IPS-18a (cell line): ENCODE measurements at regions not wholly inside any gene's neighbourhood (a gene's known extent, or its start where the extent isn't known, plus 50 kb on each side); places are given as distances from the start of the nearest gene placed in this dataset.
"Not testable (repeated sequence)": the region's sequence is repeated elsewhere in the genome, so short reads cannot be mapped to it uniquely, and the experiment has no call there.

Source experiments
- H3K27ac ChIP-seq: one replicate; pipeline ENCODE4 v1.5.1; 2013; ENCODE audit warnings: low read length
- H3K27me3 ChIP-seq: one replicate; pipeline ENCODE4 v1.6.1; 2013; ENCODE audit warnings: mild to moderate bottlenecking, low read length; ENCODE audit not compliant: control insufficient read depth, insufficient read depth
- H3K36me3 ChIP-seq: one replicate; pipeline ENCODE4 v1.6.1; 2013; ENCODE audit warnings: low read depth, low read length; ENCODE audit not compliant: control insufficient read depth
- H3K4me1 ChIP-seq: one replicate; pipeline ENCODE4 v1.6.1; 2013; ENCODE audit warnings: low read depth, low read length; ENCODE audit not compliant: control insufficient read depth
- H3K4me3 ChIP-seq: one replicate; pipeline ENCODE4 v1.5.1; 2013; ENCODE audit warnings: low read length
- H3K9ac ChIP-seq: one replicate; pipeline ENCODE4 v1.6.1; 2013; ENCODE audit warnings: mild to moderate bottlenecking, low read length, moderate library complexity
- H3K9me3 ChIP-seq: one replicate; pipeline ENCODE4 v1.6.1; 2013; ENCODE audit warnings: low read depth, low read length; ENCODE audit not compliant: control insufficient read depth

DNA sequence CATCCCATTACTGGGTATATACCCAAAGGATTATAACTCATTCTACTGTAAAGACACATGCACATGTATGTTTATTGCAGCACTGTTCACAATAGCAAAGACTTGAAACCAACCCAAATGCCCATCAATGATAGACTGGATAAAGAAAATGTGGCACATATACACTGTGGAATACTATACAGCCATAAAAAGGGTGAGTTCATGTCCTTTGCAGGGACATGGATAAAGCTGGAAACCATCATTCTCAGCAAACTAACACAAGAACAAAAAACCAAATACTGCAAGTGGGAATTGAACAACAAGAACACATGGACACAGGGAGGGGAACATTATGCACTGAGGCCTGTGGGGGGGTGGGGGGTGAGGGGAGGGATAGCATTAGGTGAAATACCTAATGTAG, 1155.9 kb downstream of the UQCRFS1 start:
- not testable (repeated sequence) for H3K36me3 ChIP-seq, H3K27ac ChIP-seq, H3K4me3 ChIP-seq, H3K27me3 ChIP-seq, H3K9me3 ChIP-seq, H3K4me1 ChIP-seq, H3K9ac ChIP-seq

DNA sequence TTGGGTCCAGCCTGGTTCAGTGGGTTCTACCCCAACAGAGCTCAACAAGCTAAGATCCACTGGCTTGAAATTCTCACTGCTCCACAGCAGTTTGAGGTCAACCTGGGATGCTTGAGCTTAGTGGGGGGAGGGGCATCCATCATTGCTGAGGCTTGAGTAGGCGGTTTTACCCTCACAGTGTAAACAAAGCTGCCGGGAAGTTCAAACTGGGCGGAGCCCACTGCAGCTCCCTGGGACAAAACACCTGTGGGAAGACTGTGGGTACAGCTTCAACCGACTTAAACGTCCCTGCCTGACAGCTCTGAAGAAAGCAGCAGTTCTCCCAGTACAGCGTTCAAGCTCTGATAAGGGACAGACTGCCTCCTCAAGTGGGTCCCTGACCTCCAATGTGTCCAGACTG, 1161.9 kb downstream of the UQCRFS1 start:
- Histone ChIP-seq H3K36me3 (no peaks in the 10 kb centered on the region), H3K9me3 (no peaks in the 10 kb centered on the region), H3K27me3 (no peaks in the 10 kb centered on the region), H3K9ac (no peak overlapping the region), H3K4me1 (no peaks in the 10 kb centered on the region), H3K4me3 (no peak overlapping the region), H3K27ac (no peak overlapping the region)

- Histone ChIP-seq H3K9me3 (no peaks in the 10 kb centered on the region), H3K27me3 (no peaks in the 10 kb centered on the region), H3K9ac (no peak overlapping the region), H3K4me3 (no peak overlapping the region), H3K4me1 (no peaks in the 10 kb centered on the region), H3K36me3 (no peaks in the 10 kb centered on the region), H3K27ac (no peak overlapping the region)
Observed at GRCh38 chr19:28049875-28050274, 1163.1 kb downstream of the UQCRFS1 start.

GRCh38 chr19:28046932-28047331, 1166.0 kb downstream of the UQCRFS1 start:
- H3K9ac ChIP-seq, result no peak overlapping the region
- no peaks in the 10 kb centered on the region for H3K36me3 ChIP-seq
- H3K27me3 ChIP-seq, result no peaks in the 10 kb centered on the region
- H3K27ac ChIP-seq, result no peak overlapping the region
- no peaks in the 10 kb centered on the region for H3K4me1 ChIP-seq
- H3K4me3 ChIP-seq, result no peak overlapping the region
- no peaks in the 10 kb centered on the region for H3K9me3 ChIP-seq

- no peaks in the 10 kb centered on the region for H3K4me1 ChIP-seq
- H3K9me3 ChIP-seq, result no peaks in the 10 kb centered on the region
- H3K4me3 ChIP-seq, result no peak overlapping the region
- no peak overlapping the region for H3K27ac ChIP-seq
- H3K27me3 ChIP-seq, result no peaks in the 10 kb centered on the region
- H3K36me3 ChIP-seq, result no peaks in the 10 kb centered on the region
- no peak overlapping the region for H3K9ac ChIP-seq
Observed at GRCh38 chr19:28045621-28046020, 1167.3 kb downstream of the UQCRFS1 start.

- H3K9me3 ChIP-seq, result no peaks in the 10 kb centered on the region
- H3K9ac ChIP-seq, result no peak overlapping the region
- H3K4me1 ChIP-seq, result no peaks in the 10 kb centered on the region
- H3K27me3 ChIP-seq, result no peaks in the 10 kb centered on the region
- no peak overlapping the region for H3K4me3 ChIP-seq
- H3K27ac ChIP-seq, result no peak overlapping the region
- no peaks in the 10 kb centered on the region for H3K36me3 ChIP-seq
Observed at GRCh38 chr19:28044477-28044876, 1168.5 kb downstream of the UQCRFS1 start.

DNA sequence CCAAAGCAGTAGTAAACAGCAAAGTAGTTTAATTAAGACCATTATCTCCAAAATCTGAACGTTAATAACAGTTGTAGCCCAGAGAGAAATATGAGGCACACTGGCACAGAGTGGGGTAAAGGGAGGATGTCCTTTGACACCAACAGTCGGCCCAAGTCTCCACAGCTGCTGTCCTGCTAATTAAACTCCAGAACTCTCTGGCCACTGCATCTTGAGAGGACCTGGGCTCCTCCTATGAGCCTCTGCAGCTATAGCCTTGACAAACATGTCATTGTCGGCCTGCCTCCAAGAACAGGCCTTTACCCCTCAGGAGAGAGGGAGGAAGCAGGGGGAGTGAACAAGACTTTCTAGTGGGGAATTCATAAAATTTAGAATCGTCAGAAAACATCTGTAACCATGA, 1170.4 kb downstream of the UQCRFS1 start:
- Histone ChIP-seq H3K27ac (no peak overlapping the region), H3K4me1 (no peaks in the 10 kb centered on the region), H3K4me3 (no peak overlapping the region), H3K9me3 (no peaks in the 10 kb centered on the region), H3K9ac (no peak overlapping the region), H3K27me3 (no peaks in the 10 kb centered on the region), H3K36me3 (no peaks in the 10 kb centered on the region)

- H3K9ac ChIP-seq, result no peak overlapping the region
- no peaks in the 10 kb centered on the region for H3K27me3 ChIP-seq
- no peak overlapping the region for H3K27ac ChIP-seq
- no peaks in the 10 kb centered on the region for H3K9me3 ChIP-seq
- H3K4me3 ChIP-seq, result no peak overlapping the region
- H3K4me1 ChIP-seq, result no peaks in the 10 kb centered on the region
- H3K36me3 ChIP-seq, result no peaks in the 10 kb centered on the region
Observed at GRCh38 chr19:28039677-28040381, 1173.1 kb downstream of the UQCRFS1 start.

DNA sequence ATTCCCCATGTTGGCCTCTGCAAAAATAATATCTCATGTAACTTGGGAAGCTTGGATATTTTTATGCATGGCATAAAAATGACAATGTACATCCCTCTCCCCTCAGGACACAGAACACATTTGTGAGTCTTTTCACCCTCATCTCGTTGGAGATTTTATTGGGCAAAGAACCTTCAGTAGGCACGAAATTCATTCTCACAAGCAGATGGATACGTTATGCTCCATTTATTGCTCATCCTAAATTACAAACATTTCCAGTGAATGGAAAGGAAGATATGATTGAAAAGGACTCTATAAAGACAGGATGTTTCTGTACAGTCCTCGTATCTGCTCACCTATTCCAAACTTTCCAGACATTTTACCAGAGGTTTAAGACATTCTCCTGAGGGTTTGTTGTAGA, 1175.8 kb downstream of the UQCRFS1 start:
- Histone ChIP-seq H3K9ac (no peak overlapping the region), H3K36me3 (no peaks in the 10 kb centered on the region), H3K4me1 (no peaks in the 10 kb centered on the region), H3K4me3 (no peak overlapping the region), H3K9me3 (no peaks in the 10 kb centered on the region), H3K27ac (no peak overlapping the region), H3K27me3 (no peaks in the 10 kb centered on the region)

DNA sequence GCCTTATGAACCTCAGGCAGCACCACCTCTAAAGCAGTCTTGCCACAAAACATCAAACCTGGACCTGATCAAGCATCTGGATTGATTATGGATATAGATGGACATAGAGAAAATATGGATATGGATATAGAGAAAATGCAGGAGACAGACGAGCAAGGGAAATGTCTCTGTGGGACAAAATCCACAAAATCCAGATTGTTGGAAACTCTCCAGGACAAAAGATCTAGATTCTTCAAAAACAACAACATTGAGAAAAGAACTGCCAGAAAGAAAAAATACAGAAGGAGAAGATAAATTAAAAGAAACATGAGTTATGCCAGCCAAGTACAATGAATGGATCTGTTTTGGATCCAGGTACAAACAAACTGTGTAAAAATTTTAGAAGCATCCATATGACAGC, 1176.5 kb downstream of the UQCRFS1 start:
- Histone ChIP-seq H3K4me1 (no peaks in the 10 kb centered on the region), H3K27me3 (no peaks in the 10 kb centered on the region), H3K4me3 (no peak overlapping the region), H3K27ac (no peak overlapping the region), H3K36me3 (no peaks in the 10 kb centered on the region), H3K9ac (no peak overlapping the region), H3K9me3 (no peaks in the 10 kb centered on the region)

DNA sequence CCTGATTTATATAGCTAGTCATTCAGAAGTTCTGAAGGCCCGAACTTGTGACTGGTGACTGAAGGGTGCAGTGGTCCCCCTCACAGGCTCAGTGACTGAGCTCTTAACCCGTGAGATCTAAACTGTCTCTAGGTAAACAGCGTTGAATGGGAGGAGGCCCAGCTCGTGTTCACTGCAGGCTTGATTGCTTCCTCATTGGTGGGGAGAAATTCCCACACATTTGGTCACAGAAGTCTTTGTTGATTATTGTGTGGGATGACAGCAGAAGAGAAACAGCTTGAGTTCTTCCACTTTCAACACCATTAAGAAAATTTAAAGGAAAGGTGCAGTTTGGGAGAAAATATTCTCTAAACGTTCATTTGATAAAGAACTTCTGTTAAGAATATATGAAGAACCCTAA, 1178.0 kb downstream of the UQCRFS1 start:
- Histone ChIP-seq H3K36me3 (no peaks in the 10 kb centered on the region), H3K9me3 (no peaks in the 10 kb centered on the region), H3K27ac (no peak overlapping the region), H3K4me3 (no peak overlapping the region), H3K9ac (no peak overlapping the region), H3K4me1 (no peaks in the 10 kb centered on the region), H3K27me3 (no peaks in the 10 kb centered on the region)

DNA sequence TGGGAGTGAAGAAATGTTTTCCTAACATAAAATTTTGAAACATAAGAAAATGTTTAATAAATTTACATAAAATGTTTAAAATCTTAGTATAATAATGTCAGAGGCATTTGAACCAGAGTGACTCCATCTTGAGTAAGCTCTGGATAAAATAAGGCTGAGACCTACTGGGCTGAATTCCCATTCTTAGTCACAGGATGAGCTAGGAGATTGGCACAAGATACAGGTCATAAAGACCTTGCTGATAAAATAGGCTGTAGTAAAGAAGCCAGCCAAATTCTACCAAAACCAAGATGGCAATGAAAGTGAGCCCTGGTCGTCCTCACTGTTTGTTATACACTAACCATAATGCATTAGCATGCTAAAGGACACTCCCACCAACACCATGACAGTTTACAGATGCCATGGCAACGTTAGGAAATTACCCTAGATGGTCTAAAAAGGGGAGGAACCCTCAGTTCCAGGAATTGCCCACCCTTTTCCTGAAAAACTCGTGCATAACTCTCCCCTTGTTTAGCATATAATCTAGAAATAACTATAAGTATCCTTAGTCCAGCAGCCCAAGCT, 1184.0 kb downstream of the UQCRFS1 start:
- H3K4me1 ChIP-seq, result no peaks in the 10 kb centered on the region
- H3K4me3 ChIP-seq, result no peak overlapping the region
- no peaks in the 10 kb centered on the region for H3K27me3 ChIP-seq
- H3K27ac ChIP-seq, result no peak overlapping the region
- no peak overlapping the region for H3K9ac ChIP-seq
- no peaks in the 10 kb centered on the region for H3K36me3 ChIP-seq
- H3K9me3 ChIP-seq, result no peaks in the 10 kb centered on the region
